IMR-90 (cell line): ENCODE measurements at regions not wholly inside any gene's neighbourhood (a gene's known extent, or its start where the extent isn't known, plus 50 kb on each side); places are given as distances from the start of the nearest gene placed in this dataset.

ENCODE experiments used
- CTCF ChIP-seq: conservative IDR thresholded peaks from 2 replicates; pipeline ENCODE4 v1.5.1; 2012; ENCODE audit warnings: mild to moderate bottlenecking, low read depth, low read length, improper control_type of control experiment
- MAFK ChIP-seq: IDR thresholded peaks from 2 replicates; pipeline ENCODE4 v1.6.1; 2012; ENCODE audit warnings: low read depth, low read length, improper control_type of control experiment
- POLR2A ChIP-seq: IDR thresholded peaks from 2 replicates; pipeline ENCODE4 v1.6.1; 2012; ENCODE audit warnings: mild to moderate bottlenecking, low read depth, low read length
- RAD21 ChIP-seq: IDR thresholded peaks from 2 replicates; pipeline ENCODE4 v1.6.1; 2012; ENCODE audit warnings: low read length, improper control_type of control experiment
- RCOR1 ChIP-seq: IDR thresholded peaks from 2 replicates; pipeline ENCODE4 v1.6.1; 2012; ENCODE audit warnings: mild to moderate bottlenecking, low read length, improper control_type of control experiment; ENCODE audit not compliant: insufficient replicate concordance
- RFX5 ChIP-seq: IDR thresholded peaks from 2 replicates; pipeline ENCODE4 v1.8.0; 2012; ENCODE audit warnings: low read depth, mild to moderate bottlenecking, low read length, moderate library complexity
- SMC3 ChIP-seq: fragments of 150-350 bp; IDR thresholded peaks from 2 replicates; pipeline ENCODE4 v1.6.1; 2016; ENCODE audit warnings: low read depth, mild to moderate bottlenecking, antibody characterized with exemption, low read length, moderate library complexity

DNA sequence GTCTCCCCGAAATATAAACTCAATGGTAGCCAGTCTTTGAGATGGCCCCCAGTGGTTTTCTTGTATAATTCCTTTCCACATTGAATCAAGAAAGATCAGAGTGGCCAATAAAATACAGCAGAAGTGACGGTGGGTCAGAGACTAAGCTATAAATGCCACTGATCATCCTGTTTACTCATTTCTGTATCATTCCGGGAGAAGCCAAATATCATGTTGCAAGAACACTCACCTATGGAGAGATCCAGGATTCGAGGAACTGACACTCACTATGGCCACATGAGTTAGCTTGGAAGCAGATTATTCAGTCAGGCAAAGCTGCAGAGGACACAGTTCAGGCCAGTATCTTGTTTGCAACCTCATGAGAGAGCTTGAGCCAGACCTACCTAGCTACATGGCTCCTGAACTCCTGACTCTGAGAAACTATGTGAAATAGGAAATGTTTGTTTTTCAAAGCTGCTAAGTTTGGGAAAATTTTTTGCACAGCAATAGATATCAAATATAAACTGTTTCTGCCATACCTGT lies 132.4 kb upstream of the ADGRF1 start:
- TF ChIP-seq CTCF: no peak
- TF ChIP-seq RCOR1: no peak
- TF ChIP-seq RFX5: no peak
- TF ChIP-seq RAD21: no peak
- TF ChIP-seq POLR2A: no peak
- no peak for TF ChIP-seq MAFK
- TF ChIP-seq SMC3: no peak
